ENCODE measurements at regions not wholly inside any gene's neighbourhood (a gene's known extent, or its start where the extent isn't known, plus 50 kb on each side); places are given as distances from the start of the nearest gene placed in this dataset.

- H3K79me2 ChIP-seq (ENCODE audit: control insufficient read depth, insufficient read depth, low read length), result no peaks in the 10 kb centered on the region
- no peaks in the 10 kb centered on the region for H3K9me3 ChIP-seq (replicated peaks; ENCODE audit: control insufficient read depth, insufficient read depth, low read length)
- H3K27ac ChIP-seq (ENCODE audit: control insufficient read depth, insufficient read depth), result no peak overlapping the region
- TF ChIP-seq ZNF24 (IDR thresholded peaks at IDR 0.05) (no peak), CBX5 (IDR thresholded peaks at IDR 0.05; ENCODE audit: low read depth) (no peak)
- no peaks in the 10 kb centered on the region for H3K27me3 ChIP-seq (replicated peaks in 1 of 2; ENCODE audit: control insufficient read depth in 2 of 2, insufficient read depth in 2 of 2, low read length in 1 of 2)
- no TSS peak for BruUV-seq (replicated peaks)
- DNase-seq (ENCODE audit: low read depth, low spot score) (no peak), FAIRE-seq (no peak), ATAC-seq (peak; percentile 30; the same call in 2 of the 3 replicates)
- WGBS (ENCODE audit: insufficient coverage, insufficient replicate concordance, low lambda C conversion rate, missing lambda C conversion rate), result 40% methylated on average over 5 of the region's 6 CpGs
- H3K4me1 ChIP-seq (ENCODE audit: control insufficient read depth, insufficient read depth, low read length), result no peaks in the 10 kb centered on the region
- ChIA-PET RAD21 (ENCODE audit: unreplicated experiment) (interaction anchor here (1.0 to 1.5 kb wide), 3 partner anchors 30 to 99 kb away, joined by 3 read pairs; no protein-coding TSS in a partner anchor), SMC1A (ENCODE audit: uncharacterized antibody, unreplicated experiment) (no interaction called here), POLR2A (no interaction called here), CTCF (no interaction called here)
- H3K4me2 ChIP-seq (ENCODE audit: control insufficient read depth, insufficient read depth), result no peak overlapping the region
- in situ Hi-C loops (cut with MboI), result no loop called here
- no peak overlapping the region for H2AFZ ChIP-seq (ENCODE audit: control insufficient read depth, low read depth, low read length)
- H3K9ac ChIP-seq (ENCODE audit: control insufficient read depth, insufficient read depth, low read length), result no peak overlapping the region
- H4K20me1 ChIP-seq (ENCODE audit: control insufficient read depth, insufficient read depth), result no peaks in the 10 kb centered on the region
- no peak overlapping the region for H3K4me3 ChIP-seq
- no peaks in the 10 kb centered on the region for H3K36me3 ChIP-seq (ENCODE audit: control insufficient read depth in 2 of 2, insufficient read depth in 2 of 2, low read length in 1 of 2)
- intact Hi-C loops (cut with micrococcal nuclease; ENCODE audit: unreplicated experiment), result no loop called here
These were observed 189.3 kb upstream of the G2E3 start for GRCh38 chr14:30369502-30370180.

GRCh38 chr14:30373053-30373452, 185.9 kb upstream of the G2E3 start:
- no peak overlapping the region for H3K27ac ChIP-seq (ENCODE audit: control insufficient read depth, insufficient read depth)
- no peak overlapping the region for H3K9ac ChIP-seq (ENCODE audit: control insufficient read depth, insufficient read depth, low read length)
- ATAC-seq (no peak), DNase-seq (ENCODE audit: low read depth, low spot score) (no peak), FAIRE-seq (no peak)
- no peaks in the 10 kb centered on the region for H4K20me1 ChIP-seq (ENCODE audit: control insufficient read depth, insufficient read depth)
- 0 out of 4 replicates have a peak, but pooled peaks cover 0 to 2% of the 10 kb centered on the region in 2 experiments for H3K27me3 ChIP-seq (replicated peaks in 1 of 2; ENCODE audit: control insufficient read depth in 2 of 2, insufficient read depth in 2 of 2, low read length in 1 of 2)
- intact Hi-C loops (cut with micrococcal nuclease; ENCODE audit: unreplicated experiment) (no loop called here), in situ Hi-C loops (cut with MboI) (no loop called here)
- BruUV-seq (replicated peaks), result no TSS peak
- ChIA-PET CTCF (interaction anchor here (1.7 to 7.3 kb wide), 4 partner anchors 68 to 148 kb away, joined by 4 to 53 read pairs (median 23); no protein-coding TSS in a partner anchor), RAD21 (ENCODE audit: unreplicated experiment) (interaction anchor here (0.7 kb wide), 1 partner anchor 665 kb away, joined by 3 read pairs; no protein-coding TSS in a partner anchor), POLR2A (no interaction called here), SMC1A (ENCODE audit: uncharacterized antibody, unreplicated experiment) (interaction anchor here (0.6 to 4.7 kb wide), 4 partner anchors 9 to 148 kb away, joined by 3 to 31 read pairs (median 16); no protein-coding TSS in a partner anchor)
- no peaks in the 10 kb centered on the region for H3K36me3 ChIP-seq (ENCODE audit: control insufficient read depth in 2 of 2, insufficient read depth in 2 of 2, low read length in 1 of 2)
- H3K79me2 ChIP-seq (ENCODE audit: control insufficient read depth, insufficient read depth, low read length), result no peaks in the 10 kb centered on the region
- no peak overlapping the region for H2AFZ ChIP-seq (ENCODE audit: control insufficient read depth, low read depth, low read length)
- H3K4me1 ChIP-seq (ENCODE audit: control insufficient read depth, insufficient read depth, low read length), result no peaks in the 10 kb centered on the region
- H3K4me2 ChIP-seq (ENCODE audit: control insufficient read depth, insufficient read depth), result no peak overlapping the region
- H3K9me3 ChIP-seq (replicated peaks; ENCODE audit: control insufficient read depth, insufficient read depth, low read length), result no peaks in the 10 kb centered on the region
- WGBS (ENCODE audit: insufficient coverage, insufficient replicate concordance, low lambda C conversion rate, missing lambda C conversion rate), result 43% methylated on average over 2 of the region's 2 CpGs
- H3K4me3 ChIP-seq, result no peak overlapping the region
- TF ChIP-seq PKNOX1 (IDR thresholded peaks at IDR 0.05), result no peak
- TF ChIP-seq E2F8 (IDR thresholded peaks at IDR 0.05; ENCODE audit: low read depth, partially characterized antibody), result no peak
- no peak for TF ChIP-seq FOXM1 (IDR thresholded peaks at IDR 0.05; ENCODE audit: low read depth, low read length)
- no peak for TF ChIP-seq BMI1 (IDR thresholded peaks at IDR 0.05; ENCODE audit: borderline replicate concordance)
- TF ChIP-seq MTA2 (IDR thresholded peaks at IDR 0.05; ENCODE audit: low read depth), result no peak
- TF ChIP-seq IKZF2 (IDR thresholded peaks at IDR 0.05), result no peak
- TF ChIP-seq RFX5 (IDR thresholded peaks at IDR 0.05; ENCODE audit: low read depth, low read length), result no peak
- TF ChIP-seq ZBTB4 (CRISPR knock-in tag; IDR thresholded peaks at IDR 0.05), result no peak

Data from GM12878 (cell line).